B cell (primary cell): ENCODE measurements at regions not wholly inside any gene's neighbourhood (a gene's known extent, or its start where the extent isn't known, plus 50 kb on each side); places are given as distances from the start of the nearest gene placed in this dataset.

Source experiments
- CTCF ChIP-seq: fragments of 200-600 bp; IDR thresholded peaks from one replicate; pipeline ENCODE4 v1.8.0; 2022; ENCODE audit warnings: antibody characterized with exemption, mild to moderate bottlenecking
- EZH2 ChIP-seq: IDR thresholded peaks from 2 replicates; pipeline ENCODE4 v1.6.1; 2012; ENCODE audit warnings: borderline replicate concordance, low read depth, mild to moderate bottlenecking, moderate library complexity, low read length; ENCODE audit not compliant: insufficient read depth, poor library complexity, severe bottlenecking

- no peak for TF ChIP-seq CTCF
- TF ChIP-seq EZH2, result no peak
Measured at GRCh38 chr18:49728542-49728941, 84.8 kb downstream of the ACAA2 start.
